Heart left ventricle (tissue), 13 donors: ENCODE measurements at regions not wholly inside any gene's neighbourhood (a gene's known extent, or its start where the extent isn't known, plus 50 kb on each side); places are given as distances from the start of the nearest gene placed in this dataset.

Source experiments
- POLR2A ChIP-seq, 2 donors: fragments of 450-650 bp; IDR thresholded peaks; one replicate each; pipeline ENCODE4 v1.6.1; 2017; ENCODE audit warnings: antibody characterized with exemption in 2 of 2, mild to moderate bottlenecking in 2 of 2, moderate library complexity in 2 of 2
- TF ChIP-seq, protein P1 (sequence below), 12 donors: fragments of 200-600 bp; sonication (generic) in 4 of 12; IDR thresholded peaks; one replicate each; pipeline versions ENCODE4 v1.5.0 to v1.8.0; 2018 to 2022; ENCODE audit warnings: antibody characterized with exemption in 12 of 12, mild to moderate bottlenecking in 5 of 12
- donor health status: ischemic (EF 13 %, LVEDD 7.1; RV severe dilation, severe dysfunction).
- donor health status: DM: no; HTN: yes; CAD: no.
- donor health status: DM: no; HTN: no; CAD: no.
- donor health status: ischemic (EF 25% LVEDD 6.9; RV normal size, moderate dysfunction).
- donor health status: ischemic (EF 25% LVEDD 5.7; RV mildly dilated, moderate dysfunction).
- donor health status: ischemic (EF 35%, LVEDD 5.7; RV mildly dilated, moderate dysfunction).
- donor health status: nonischemic (EF 11% LVEDD 7.7; RV severe dilation, severe dysfunction).
- donor health status: DM: yes; HTN: yes; CAD: no.
- donor health status: PGD.
- donor health status: ischemic (EF 29% LVEDD 5.4; RV normal size, mild dysfunction).
- donor health status: nonischemic (EF 23%, LVEDD 6.1; RV moderate dilation, normal function).

- no peak for TF ChIP-seq POLR2A (IDR thresholded peaks at IDR 0.05)
- TF ChIP-seq, protein P1, sequence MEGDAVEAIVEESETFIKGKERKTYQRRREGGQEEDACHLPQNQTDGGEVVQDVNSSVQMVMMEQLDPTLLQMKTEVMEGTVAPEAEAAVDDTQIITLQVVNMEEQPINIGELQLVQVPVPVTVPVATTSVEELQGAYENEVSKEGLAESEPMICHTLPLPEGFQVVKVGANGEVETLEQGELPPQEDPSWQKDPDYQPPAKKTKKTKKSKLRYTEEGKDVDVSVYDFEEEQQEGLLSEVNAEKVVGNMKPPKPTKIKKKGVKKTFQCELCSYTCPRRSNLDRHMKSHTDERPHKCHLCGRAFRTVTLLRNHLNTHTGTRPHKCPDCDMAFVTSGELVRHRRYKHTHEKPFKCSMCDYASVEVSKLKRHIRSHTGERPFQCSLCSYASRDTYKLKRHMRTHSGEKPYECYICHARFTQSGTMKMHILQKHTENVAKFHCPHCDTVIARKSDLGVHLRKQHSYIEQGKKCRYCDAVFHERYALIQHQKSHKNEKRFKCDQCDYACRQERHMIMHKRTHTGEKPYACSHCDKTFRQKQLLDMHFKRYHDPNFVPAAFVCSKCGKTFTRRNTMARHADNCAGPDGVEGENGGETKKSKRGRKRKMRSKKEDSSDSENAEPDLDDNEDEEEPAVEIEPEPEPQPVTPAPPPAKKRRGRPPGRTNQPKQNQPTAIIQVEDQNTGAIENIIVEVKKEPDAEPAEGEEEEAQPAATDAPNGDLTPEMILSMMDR (IDR thresholded peaks at IDR 0.05): no peak
Observed at GRCh38 chr18:60966876-60967275, 366.4 kb upstream of the CDH20 start.
